ENCODE measurements at regions not wholly inside any gene's neighbourhood (a gene's known extent, or its start where the extent isn't known, plus 50 kb on each side); places are given as distances from the start of the nearest gene placed in this dataset.

- no peak for DNase-seq (ENCODE audit: low spot score)
- in situ Hi-C loops (cut with MboI; ENCODE audit: low sequenced_read_pairs, unreplicated experiment): no loop called here
- no peak for TF ChIP-seq CTCF (IDR thresholded peaks at IDR 0.05; ENCODE audit: borderline replicate concordance, control extremely low read depth, extremely low read depth, insufficient read depth, missing control alignments)
Observed at GRCh38 chr2:52717836-52718235, 1049.8 kb upstream of the CHAC2 start.

- TF ChIP-seq CTCF (IDR thresholded peaks at IDR 0.05; ENCODE audit: borderline replicate concordance, control extremely low read depth, extremely low read depth, insufficient read depth, missing control alignments): no peak
- no peak for DNase-seq (ENCODE audit: low spot score)
- in situ Hi-C loops (cut with MboI; ENCODE audit: low sequenced_read_pairs, unreplicated experiment): no loop called here
Observed at GRCh38 chr2:52710810-52711618, 1056.6 kb upstream of the CHAC2 start.

- TF ChIP-seq CTCF (IDR thresholded peaks at IDR 0.05; ENCODE audit: borderline replicate concordance, control extremely low read depth, extremely low read depth, insufficient read depth, missing control alignments): no peak
- no peak for DNase-seq (ENCODE audit: low spot score)
- in situ Hi-C loops (cut with MboI; ENCODE audit: low sequenced_read_pairs, unreplicated experiment): no loop called here
Observed at GRCh38 chr2:52704251-52704650, 1063.4 kb upstream of the CHAC2 start.

GRCh38 chr2:52703004-52703403 lies 1064.6 kb upstream of the CHAC2 start:
- no peak for TF ChIP-seq CTCF (IDR thresholded peaks at IDR 0.05; ENCODE audit: borderline replicate concordance, control extremely low read depth, extremely low read depth, insufficient read depth, missing control alignments)
- no peak for DNase-seq (ENCODE audit: low spot score)
- in situ Hi-C loops (cut with MboI; ENCODE audit: low sequenced_read_pairs, unreplicated experiment): no loop called here

- no peak for DNase-seq (ENCODE audit: low spot score)
- in situ Hi-C loops (cut with MboI; ENCODE audit: low sequenced_read_pairs, unreplicated experiment): no loop called here
- no peak for TF ChIP-seq CTCF (IDR thresholded peaks at IDR 0.05; ENCODE audit: borderline replicate concordance, control extremely low read depth, extremely low read depth, insufficient read depth, missing control alignments)
Observed at GRCh38 chr2:52698408-52698807, 1069.2 kb upstream of the CHAC2 start.

GRCh38 chr2:52697690-52698089 lies 1069.9 kb upstream of the CHAC2 start:
- in situ Hi-C loops (cut with MboI; ENCODE audit: low sequenced_read_pairs, unreplicated experiment): no loop called here
- no peak for DNase-seq (ENCODE audit: low spot score)
- TF ChIP-seq CTCF (IDR thresholded peaks at IDR 0.05; ENCODE audit: borderline replicate concordance, control extremely low read depth, extremely low read depth, insufficient read depth, missing control alignments): no peak
